HEK293 (cell line): ENCODE measurements at regions not wholly inside any gene's neighbourhood (a gene's known extent, or its start where the extent isn't known, plus 50 kb on each side); places are given as distances from the start of the nearest gene placed in this dataset.

Experiments used
- SETDB1 ChIP-seq: IDR thresholded peaks from one replicate; pipeline ENCODE4 v1.6.1; 2017; ENCODE audit warnings: mild to moderate bottlenecking, low read length, moderate library complexity, mixed read lengths; ENCODE audit not compliant: insufficient read length
- SP2 ChIP-seq: fragments of 450-650 bp; formaldehyde crosslinking; IDR thresholded peaks from 2 replicates; pipeline ENCODE4 v1.5.1; 2016; ENCODE audit warnings: missing biosample characterization, missing genetic modification characterization
- YY1 ChIP-seq: fragments of 450-650 bp; formaldehyde crosslinking; IDR thresholded peaks from 2 replicates; pipeline ENCODE4 v1.5.1; 2018; ENCODE audit warnings: missing biosample characterization, missing genetic modification characterization
- ZBTB7A ChIP-seq: fragments of 450-650 bp; formaldehyde crosslinking; IDR thresholded peaks from 2 replicates; pipeline ENCODE4 v1.5.1; 2016; ENCODE audit warnings: low read depth, missing biosample characterization, missing genetic modification characterization
- ZNF350 ChIP-seq: fragments of 450-650 bp; formaldehyde crosslinking; IDR thresholded peaks from 2 replicates; pipeline ENCODE4 v1.5.0; 2017; ENCODE audit warnings: missing biosample characterization, mild to moderate bottlenecking, missing genetic modification characterization
- ZNF501 ChIP-seq: fragments of 450-650 bp; formaldehyde crosslinking; IDR thresholded peaks from 2 replicates; pipeline ENCODE4 v1.5.1; 2016; ENCODE audit warnings: missing biosample characterization, missing genetic modification characterization
- ZNF629 ChIP-seq: fragments of 450-650 bp; formaldehyde crosslinking; IDR thresholded peaks from 2 replicates; pipeline ENCODE4 v1.5.1; 2017; ENCODE audit warnings: missing biosample characterization, missing genetic modification characterization
- ZSCAN16 ChIP-seq: fragments of 450-650 bp; formaldehyde crosslinking; IDR thresholded peaks from 2 replicates; pipeline ENCODE4 v1.5.1; 2016; ENCODE audit warnings: missing biosample characterization, missing genetic modification characterization
- ZSCAN23 ChIP-seq: fragments of 450-650 bp; formaldehyde crosslinking; IDR thresholded peaks from 2 replicates; pipeline ENCODE4 v1.5.1; 2016; ENCODE audit warnings: missing biosample characterization, missing genetic modification characterization
- TF ChIP-seq, protein P1 (sequence below): fragments of 450-650 bp; formaldehyde crosslinking; IDR thresholded peaks from 2 replicates; pipeline ENCODE4 v1.5.1; 2016; ENCODE audit warnings: missing biosample characterization, missing genetic modification characterization
- TF ChIP-seq, protein P2 (sequence below): fragments of 450-650 bp; formaldehyde crosslinking; IDR thresholded peaks from 2 replicates; pipeline ENCODE4 v1.5.1; 2016; ENCODE audit warnings: missing biosample characterization, missing genetic modification characterization
- TF ChIP-seq, protein P3 (sequence below): fragments of 450-650 bp; formaldehyde crosslinking; optimal IDR thresholded peaks from 2 replicates; pipeline ENCODE3; 2016; ENCODE audit warnings: missing biosample characterization, mild to moderate bottlenecking, missing genetic modification characterization
- TF ChIP-seq, protein P4 (sequence below): fragments of 450-650 bp; formaldehyde crosslinking; IDR thresholded peaks from 2 replicates; pipeline ENCODE4 v1.5.1; 2016; ENCODE audit warnings: missing biosample characterization, missing genetic modification characterization
- TF ChIP-seq, protein P5 (sequence below): fragments of 450-650 bp; formaldehyde crosslinking; IDR thresholded peaks from 2 replicates; pipeline ENCODE4 v1.5.1; 2016; ENCODE audit warnings: missing biosample characterization, missing genetic modification characterization, low read depth

DNA sequence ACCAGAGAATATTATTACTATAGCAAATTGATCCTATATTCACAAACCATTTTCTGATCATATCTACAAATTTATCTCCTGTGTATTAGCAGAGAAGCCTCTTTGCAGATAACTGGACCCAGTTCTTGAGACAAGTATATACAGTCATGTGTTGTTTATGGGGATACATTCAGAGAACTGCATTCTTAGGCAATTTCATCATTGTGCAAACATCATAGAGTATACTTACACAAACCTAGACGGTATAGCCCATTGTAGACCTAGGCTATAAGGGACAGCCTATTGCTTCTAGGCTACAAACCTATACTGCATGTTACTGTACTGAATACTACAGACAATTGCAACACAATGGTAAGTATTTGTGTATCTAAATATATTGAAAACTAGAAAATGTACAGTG lies 152.5 kb upstream of the SPANXN4 start:
- TF ChIP-seq ZBTB7A (tag by site-specific recombination), result no peak
- TF ChIP-seq, protein P1, sequence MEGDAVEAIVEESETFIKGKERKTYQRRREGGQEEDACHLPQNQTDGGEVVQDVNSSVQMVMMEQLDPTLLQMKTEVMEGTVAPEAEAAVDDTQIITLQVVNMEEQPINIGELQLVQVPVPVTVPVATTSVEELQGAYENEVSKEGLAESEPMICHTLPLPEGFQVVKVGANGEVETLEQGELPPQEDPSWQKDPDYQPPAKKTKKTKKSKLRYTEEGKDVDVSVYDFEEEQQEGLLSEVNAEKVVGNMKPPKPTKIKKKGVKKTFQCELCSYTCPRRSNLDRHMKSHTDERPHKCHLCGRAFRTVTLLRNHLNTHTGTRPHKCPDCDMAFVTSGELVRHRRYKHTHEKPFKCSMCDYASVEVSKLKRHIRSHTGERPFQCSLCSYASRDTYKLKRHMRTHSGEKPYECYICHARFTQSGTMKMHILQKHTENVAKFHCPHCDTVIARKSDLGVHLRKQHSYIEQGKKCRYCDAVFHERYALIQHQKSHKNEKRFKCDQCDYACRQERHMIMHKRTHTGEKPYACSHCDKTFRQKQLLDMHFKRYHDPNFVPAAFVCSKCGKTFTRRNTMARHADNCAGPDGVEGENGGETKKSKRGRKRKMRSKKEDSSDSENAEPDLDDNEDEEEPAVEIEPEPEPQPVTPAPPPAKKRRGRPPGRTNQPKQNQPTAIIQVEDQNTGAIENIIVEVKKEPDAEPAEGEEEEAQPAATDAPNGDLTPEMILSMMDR (tag by site-specific recombination), result no peak
- TF ChIP-seq, protein P2, sequence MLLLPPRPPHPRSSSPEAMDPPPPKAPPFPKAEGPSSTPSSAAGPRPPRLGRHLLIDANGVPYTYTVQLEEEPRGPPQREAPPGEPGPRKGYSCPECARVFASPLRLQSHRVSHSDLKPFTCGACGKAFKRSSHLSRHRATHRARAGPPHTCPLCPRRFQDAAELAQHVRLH (tag by site-specific recombination), result no peak
- no peak for TF ChIP-seq SP2
- no peak for TF ChIP-seq SETDB1
- TF ChIP-seq, protein P3, sequence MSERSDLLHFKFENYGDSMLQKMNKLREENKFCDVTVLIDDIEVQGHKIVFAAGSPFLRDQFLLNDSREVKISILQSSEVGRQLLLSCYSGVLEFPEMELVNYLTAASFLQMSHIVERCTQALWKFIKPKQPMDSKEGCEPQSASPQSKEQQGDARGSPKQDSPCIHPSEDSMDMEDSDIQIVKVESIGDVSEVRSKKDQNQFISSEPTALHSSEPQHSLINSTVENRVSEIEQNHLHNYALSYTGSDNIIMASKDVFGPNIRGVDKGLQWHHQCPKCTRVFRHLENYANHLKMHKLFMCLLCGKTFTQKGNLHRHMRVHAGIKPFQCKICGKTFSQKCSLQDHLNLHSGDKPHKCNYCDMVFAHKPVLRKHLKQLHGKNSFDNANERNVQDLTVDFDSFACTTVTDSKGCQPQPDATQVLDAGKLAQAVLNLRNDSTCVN (tag by site-specific recombination), result no peak
- TF ChIP-seq YY1, result no peak
- TF ChIP-seq, protein P4, sequence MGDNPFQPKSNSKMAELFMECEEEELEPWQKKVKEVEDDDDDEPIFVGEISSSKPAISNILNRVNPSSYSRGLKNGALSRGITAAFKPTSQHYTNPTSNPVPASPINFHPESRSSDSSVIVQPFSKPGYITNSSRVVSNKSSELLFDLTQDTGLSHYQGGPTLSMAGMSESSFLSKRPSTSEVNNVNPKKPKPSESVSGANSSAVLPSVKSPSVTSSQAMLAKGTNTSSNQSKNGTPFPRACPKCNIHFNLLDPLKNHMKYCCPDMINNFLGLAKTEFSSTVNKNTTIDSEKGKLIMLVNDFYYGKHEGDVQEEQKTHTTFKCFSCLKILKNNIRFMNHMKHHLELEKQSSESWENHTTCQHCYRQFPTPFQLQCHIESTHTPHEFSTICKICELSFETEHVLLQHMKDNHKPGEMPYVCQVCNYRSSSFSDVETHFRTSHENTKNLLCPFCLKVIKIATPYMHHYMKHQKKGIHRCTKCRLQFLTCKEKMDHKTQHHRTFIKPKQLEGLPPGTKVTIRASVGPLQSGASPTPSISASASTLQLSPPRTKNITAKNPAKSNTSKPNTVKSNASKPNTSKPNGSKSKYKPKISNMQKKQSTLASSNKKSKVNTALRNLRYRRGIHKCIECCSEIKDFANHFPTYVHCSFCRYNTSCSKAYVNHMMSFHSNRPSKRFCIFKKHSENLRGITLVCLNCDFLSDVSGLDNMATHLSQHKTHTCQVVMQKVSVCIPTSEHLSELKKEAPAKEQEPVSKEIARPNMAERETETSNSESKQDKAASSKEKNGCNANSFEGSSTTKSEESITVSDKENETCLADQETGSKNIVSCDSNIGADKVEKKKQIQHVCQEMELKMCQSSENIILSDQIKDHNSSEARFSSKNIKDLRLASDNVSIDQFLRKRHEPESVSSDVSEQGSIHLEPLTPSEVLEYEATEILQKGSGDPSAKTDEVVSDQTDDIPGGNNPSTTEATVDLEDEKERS (tag by site-specific recombination), result no peak
- TF ChIP-seq, protein P5, sequence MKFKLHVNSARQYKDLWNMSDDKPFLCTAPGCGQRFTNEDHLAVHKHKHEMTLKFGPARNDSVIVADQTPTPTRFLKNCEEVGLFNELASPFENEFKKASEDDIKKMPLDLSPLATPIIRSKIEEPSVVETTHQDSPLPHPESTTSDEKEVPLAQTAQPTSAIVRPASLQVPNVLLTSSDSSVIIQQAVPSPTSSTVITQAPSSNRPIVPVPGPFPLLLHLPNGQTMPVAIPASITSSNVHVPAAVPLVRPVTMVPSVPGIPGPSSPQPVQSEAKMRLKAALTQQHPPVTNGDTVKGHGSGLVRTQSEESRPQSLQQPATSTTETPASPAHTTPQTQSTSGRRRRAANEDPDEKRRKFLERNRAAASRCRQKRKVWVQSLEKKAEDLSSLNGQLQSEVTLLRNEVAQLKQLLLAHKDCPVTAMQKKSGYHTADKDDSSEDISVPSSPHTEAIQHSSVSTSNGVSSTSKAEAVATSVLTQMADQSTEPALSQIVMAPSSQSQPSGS (tag by site-specific recombination), result no peak
- no peak for TF ChIP-seq ZNF501
- no peak for TF ChIP-seq ZSCAN16
- TF ChIP-seq ZNF629 (tag by site-specific recombination), result no peak
- no peak for TF ChIP-seq ZSCAN23 (tag by site-specific recombination)
- TF ChIP-seq ZNF350 (tag by site-specific recombination), result no peak
